ENCODE measurements at regions not wholly inside any gene's neighbourhood (a gene's known extent, or its start where the extent isn't known, plus 50 kb on each side); places are given as distances from the start of the nearest gene placed in this dataset.

- no peaks in the 10 kb centered on the region for H3K36me3 ChIP-seq
- no peaks in the 10 kb centered on the region for H3K4me1 ChIP-seq
- DNase-seq, result no peak
- intact Hi-C loops (cut with DNase I; ENCODE audit: low total_unique reads) (no loop called here), in situ Hi-C loops (cut with MboI; ENCODE audit: low sequenced_read_pairs in 4 of 4) (no loop called here)
- no peak overlapping the region for H3K4me3 ChIP-seq
- H3K27ac ChIP-seq, result no peak overlapping the region
- no peaks in the 10 kb centered on the region for H3K27me3 ChIP-seq
- no peaks in the 10 kb centered on the region for H3K9me3 ChIP-seq
- TF ChIP-seq CTCF (IDR thresholded peaks at IDR 0.05 in 4 of 5, conservative IDR thresholded peaks at IDR 0.05 in 1 of 5), result no peak
- TF ChIP-seq POLR2A (IDR thresholded peaks at IDR 0.05), result no peak
- no peak for ATAC-seq
Observed at GRCh38 chr16:5873221-5873620, 775.6 kb upstream of the EEF2KMT start.

DNA sequence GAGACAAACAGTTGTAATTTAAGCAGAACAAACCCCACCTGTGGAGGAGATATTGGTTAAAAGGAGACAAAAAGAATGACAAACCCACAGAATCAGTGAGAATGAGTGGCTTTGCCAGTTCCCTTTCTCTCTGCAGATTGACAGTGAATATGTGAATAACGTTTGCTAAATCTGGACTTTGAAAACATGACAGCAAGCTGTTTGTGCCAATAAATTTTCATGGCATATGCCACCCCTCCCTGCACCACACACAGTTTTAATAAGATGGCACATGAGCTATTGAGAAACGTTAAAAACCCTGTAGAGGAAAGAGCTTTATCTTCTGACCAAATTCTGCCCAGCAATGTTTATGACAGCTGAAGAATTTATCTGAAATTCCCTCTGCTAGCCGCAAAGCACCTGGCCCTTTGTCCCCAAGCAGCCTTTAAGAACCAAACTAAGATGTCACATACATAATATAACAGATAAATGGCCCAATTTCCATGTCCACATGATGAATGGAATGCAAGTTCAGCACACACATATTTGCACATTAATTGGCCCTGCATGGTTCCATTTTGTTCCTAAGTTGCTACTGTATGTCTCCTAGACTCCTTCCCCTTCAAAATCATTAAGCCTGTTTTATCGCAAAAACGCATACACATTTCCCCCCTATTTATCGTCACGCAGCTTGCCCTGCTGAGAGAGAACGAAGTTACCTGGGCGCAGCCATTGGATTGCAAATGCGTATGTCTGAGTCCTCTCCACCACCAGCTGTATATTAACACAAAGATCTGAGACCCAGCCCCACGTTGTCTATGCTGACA, 773.5 kb upstream of the EEF2KMT start:
- no peak for DNase-seq
- in situ Hi-C loops (cut with MboI; ENCODE audit: low sequenced_read_pairs in 4 of 4) (no loop called here), intact Hi-C loops (cut with DNase I; ENCODE audit: low total_unique reads) (no loop called here)
- Histone ChIP-seq H3K9me3 (no peaks in the 10 kb centered on the region), H3K27me3 (no peaks in the 10 kb centered on the region), H3K36me3 (no peaks in the 10 kb centered on the region), H3K4me1 (no peaks in the 10 kb centered on the region), H3K4me3 (no peak overlapping the region), H3K27ac (no peak overlapping the region)
- TF ChIP-seq CTCF (IDR thresholded peaks at IDR 0.05 in 4 of 5, conservative IDR thresholded peaks at IDR 0.05 in 1 of 5) (no peak), POLR2A (IDR thresholded peaks at IDR 0.05) (no peak)
- ATAC-seq, result no peak

DNA sequence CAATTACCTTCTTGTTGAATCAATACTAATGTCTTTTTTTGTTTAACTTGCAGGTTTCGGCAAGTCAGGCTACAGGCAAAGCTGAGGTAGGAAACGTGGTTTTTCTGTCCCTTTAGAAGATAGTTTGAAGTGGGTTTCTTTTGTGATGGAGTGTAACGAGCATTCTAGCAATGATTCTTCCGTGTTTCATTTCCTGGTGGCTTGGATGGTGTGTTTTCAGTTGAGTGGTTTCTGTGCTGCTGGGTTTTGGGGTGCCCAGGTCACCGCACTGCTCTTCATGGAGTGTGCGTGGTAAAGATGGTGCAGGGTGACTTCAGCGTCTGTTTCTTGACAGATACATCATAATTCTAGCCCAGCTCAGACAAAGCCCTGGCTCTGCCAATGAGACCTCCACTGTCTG, 769.7 kb upstream of the EEF2KMT start:
- no peak overlapping the region for H3K27ac ChIP-seq
- no peak for TF ChIP-seq CTCF (IDR thresholded peaks at IDR 0.05 in 4 of 5, conservative IDR thresholded peaks at IDR 0.05 in 1 of 5)
- no peak for TF ChIP-seq POLR2A (IDR thresholded peaks at IDR 0.05)
- no peaks in the 10 kb centered on the region for H3K9me3 ChIP-seq
- ATAC-seq (no peak), DNase-seq (no peak)
- in situ Hi-C loops (cut with MboI; ENCODE audit: low sequenced_read_pairs in 4 of 4) (no loop called here), intact Hi-C loops (cut with DNase I; ENCODE audit: low total_unique reads) (no loop called here)
- no peak overlapping the region for H3K4me3 ChIP-seq
- H3K27me3 ChIP-seq, result no peaks in the 10 kb centered on the region
- H3K4me1 ChIP-seq, result no peaks in the 10 kb centered on the region
- H3K36me3 ChIP-seq, result no peaks in the 10 kb centered on the region

- TF ChIP-seq POLR2A (IDR thresholded peaks at IDR 0.05) (no peak), CTCF (IDR thresholded peaks at IDR 0.05 in 4 of 5, conservative IDR thresholded peaks at IDR 0.05 in 1 of 5) (no peak)
- in situ Hi-C loops (cut with MboI; ENCODE audit: low sequenced_read_pairs in 4 of 4), result no loop called here
- ATAC-seq (no peak), DNase-seq (no peak)
- Histone ChIP-seq H3K27ac (no peak overlapping the region), H3K9me3 (no peaks in the 10 kb centered on the region), H3K36me3 (no peaks in the 10 kb centered on the region), H3K4me3 (no peak overlapping the region), H3K4me1 (no peaks in the 10 kb centered on the region), H3K27me3 (no peaks in the 10 kb centered on the region)
- intact Hi-C loops (cut with DNase I; ENCODE audit: low total_unique reads), result no loop called here
Observed at GRCh38 chr16:5865236-5865635, 767.6 kb upstream of the EEF2KMT start.
